Smooth muscle cell (in vitro differentiated cells): ENCODE measurements at regions not wholly inside any gene's neighbourhood (a gene's known extent, or its start where the extent isn't known, plus 50 kb on each side); places are given as distances from the start of the nearest gene placed in this dataset.

Source experiments
- DNase-seq: peaks from one replicate; lab custom pipeline; 2025; ENCODE audit not compliant: unreplicated experiment; lab: John Stamatoyannopoulos, UW
- H2AFZ ChIP-seq: fragments of 200-600 bp; sonication (generic); 2 replicates; pipeline ENCODE4 v1.6.0; 2016; ENCODE audit warnings: antibody characterized with exemption, low read depth, mild to moderate bottlenecking
- H3F3A ChIP-seq: fragments of 200-600 bp; sonication (generic); 2 replicates; pipeline ENCODE4 v1.6.0; 2017; ENCODE audit warnings: antibody characterized with exemption, low read depth
- H3K27ac ChIP-seq: fragments of 200-600 bp; sonication (generic); 2 replicates; pipeline ENCODE4 v1.5.1; 2016; ENCODE audit warnings: low read depth, mild to moderate bottlenecking
- H3K27me3 ChIP-seq: fragments of 200-600 bp; sonication (generic); 2 replicates; pipeline ENCODE4 v1.6.1; 2016; ENCODE audit warnings: low read depth, mild to moderate bottlenecking
- H3K36me3 ChIP-seq: fragments of 200-600 bp; sonication (generic); 2 replicates; pipeline ENCODE4 v1.5.1; 2016; ENCODE audit warnings: low read depth
- H3K4me1 ChIP-seq: fragments of 200-600 bp; sonication (generic); 2 replicates; pipeline ENCODE4 v1.5.1; 2016; ENCODE audit warnings: low read depth
- H3K4me2 ChIP-seq: fragments of 200-600 bp; sonication (generic); 2 replicates; pipeline ENCODE4 v1.6.0; 2016; ENCODE audit warnings: mild to moderate bottlenecking
- H3K4me3 ChIP-seq: fragments of 200-600 bp; sonication (generic); 2 replicates; pipeline ENCODE4 v1.5.1; 2016; ENCODE audit warnings: mild to moderate bottlenecking
- H3K79me2 ChIP-seq: fragments of 200-600 bp; sonication (generic); 2 replicates; pipeline ENCODE4 v1.6.0; 2016; ENCODE audit warnings: low read depth, mild to moderate bottlenecking
- H3K9ac ChIP-seq: fragments of 200-600 bp; sonication (generic); 2 replicates; pipeline ENCODE4 v1.6.0; 2016; ENCODE audit warnings: low read depth
- H3K9me3 ChIP-seq: fragments of 200-600 bp; sonication (generic); replicated peaks from 2 replicates; pipeline ENCODE4 v1.5.1; 2016; ENCODE audit warnings: low read depth
- H4K20me1 ChIP-seq: fragments of 200-600 bp; sonication (generic); 2 replicates; pipeline ENCODE4 v1.6.0; 2016; ENCODE audit warnings: low read depth
- CTCF ChIP-seq: fragments of 200-600 bp; sonication (generic); IDR thresholded peaks from 2 replicates; pipeline ENCODE4 v1.5.1; 2017; ENCODE audit warnings: borderline replicate concordance, mild to moderate bottlenecking, antibody characterized with exemption; ENCODE audit not compliant: insufficient read depth, poor library complexity, severe bottlenecking
- WGBS: methylation state at CpG from one replicate; pipeline ENCODE4 v1.1.7; 2016; ENCODE audit warnings: low lambda C conversion rate; 5-methylcytosine and 5-hydroxymethylcytosine counted together

GRCh38 chr7:108836256-108836655 lies 266.6 kb downstream of the DNAJB9 start:
- DNase-seq, result no peak
- no peaks in the 10 kb centered on the region for H3K9me3 ChIP-seq
- H3K9ac ChIP-seq, result no peak overlapping the region
- H3K4me2 ChIP-seq, result peak overlapping the region; percentile 18
- no peaks in the 10 kb centered on the region for H3K79me2 ChIP-seq
- H3F3A ChIP-seq, result peaks cover 4% of the 10 kb centered on the region
- TF ChIP-seq CTCF, result no peak
- peak overlapping the region; percentile 20 for H2AFZ ChIP-seq
- H3K36me3 ChIP-seq, result no peaks in the 10 kb centered on the region
- no peak overlapping the region for H3K4me3 ChIP-seq
- H3K4me1 ChIP-seq, result peaks cover 5% of the 10 kb centered on the region
- H3K27me3 ChIP-seq, result no peaks in the 10 kb centered on the region
- no peaks in the 10 kb centered on the region for H4K20me1 ChIP-seq
- H3K27ac ChIP-seq, result peak overlapping the region; percentile 57

GRCh38 chr7:108838198-108838597 lies 268.5 kb downstream of the DNAJB9 start:
- DNase-seq, result no peak
- 23% methylated on average over 4 of the region's 4 CpGs for WGBS
- Histone ChIP-seq H2AFZ (no peak overlapping the region), H4K20me1 (no peaks in the 10 kb centered on the region), H3K36me3 (no peaks in the 10 kb centered on the region), H3K4me3 (no peak overlapping the region), H3F3A (peaks cover 4% of the 10 kb centered on the region), H3K4me1 (peaks cover 5% of the 10 kb centered on the region), H3K79me2 (no peaks in the 10 kb centered on the region), H3K27me3 (no peaks in the 10 kb centered on the region), H3K9me3 (no peaks in the 10 kb centered on the region), H3K4me2 (peak overlapping the region; percentile 73), H3K27ac (no peak overlapping the region), H3K9ac (no peak overlapping the region)
- no peak for TF ChIP-seq CTCF

GRCh38 chr7:108839076-108839475 lies 269.4 kb downstream of the DNAJB9 start:
- Histone ChIP-seq H4K20me1 (no peaks in the 10 kb centered on the region), H3K4me2 (no peak overlapping the region), H3F3A (peaks cover 4% of the 10 kb centered on the region), H3K4me3 (no peak overlapping the region), H3K9me3 (no peaks in the 10 kb centered on the region), H3K27me3 (no peaks in the 10 kb centered on the region), H3K4me1 (peaks cover 5% of the 10 kb centered on the region), H3K27ac (no peak overlapping the region), H3K36me3 (no peaks in the 10 kb centered on the region), H2AFZ (no peak overlapping the region), H3K79me2 (no peaks in the 10 kb centered on the region), H3K9ac (no peak overlapping the region)
- DNase-seq, result no peak
- TF ChIP-seq CTCF, result no peak
- WGBS, result 32% methylated on average over 3 of the region's 3 CpGs

GRCh38 chr7:108845951-108846350 lies 276.3 kb downstream of the DNAJB9 start:
- Histone ChIP-seq H3K27ac (no peak overlapping the region), H2AFZ (no peak overlapping the region), H4K20me1 (no peaks in the 10 kb centered on the region), H3K36me3 (no peaks in the 10 kb centered on the region), H3K4me2 (no peak overlapping the region), H3K9ac (no peak overlapping the region), H3F3A (no peaks in the 10 kb centered on the region), H3K4me1 (no peaks in the 10 kb centered on the region), H3K79me2 (no peaks in the 10 kb centered on the region), H3K27me3 (no peaks in the 10 kb centered on the region), H3K9me3 (no peaks in the 10 kb centered on the region), H3K4me3 (no peak overlapping the region)
- no peak for DNase-seq
- TF ChIP-seq CTCF, result no peak
